CD4-positive, alpha-beta T cell treated with Interferon alpha-2 for 1 hour (primary cell): ENCODE measurements at regions not wholly inside any gene's neighbourhood (a gene's known extent, or its start where the extent isn't known, plus 50 kb on each side); places are given as distances from the start of the nearest gene placed in this dataset.

Experiments
- DNase-seq, 2 donors: peaks; one replicate each; pipeline ENCODE4 v3.0.0-alpha.2; 2020 to 2022

GRCh38 chr5:4243479-4244264 is 648.0 kb downstream of the IRX1 start:
- DNase-seq = no peak

DNA sequence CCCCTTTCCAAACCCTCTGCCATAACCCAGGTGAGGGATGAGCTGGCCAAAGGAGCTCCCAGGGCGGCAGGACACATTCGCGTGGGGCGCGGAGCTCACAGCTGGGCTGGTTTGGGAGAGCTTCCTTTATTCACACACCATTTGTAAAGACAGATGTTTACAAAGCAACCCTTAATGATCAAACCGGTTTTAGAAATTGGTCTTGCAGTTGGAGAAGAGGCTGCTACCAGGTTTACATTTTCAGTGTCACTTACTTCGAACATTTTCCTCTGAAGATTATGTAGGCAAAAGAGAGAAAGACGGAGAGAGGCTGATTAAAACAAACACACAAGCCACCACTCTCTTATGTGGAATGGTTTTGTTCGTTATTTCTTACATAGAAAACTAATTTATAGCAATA is 648.7 kb downstream of the IRX1 start:
- no peak for DNase-seq

GRCh38 chr5:4245076-4245475 is 649.4 kb downstream of the IRX1 start:
- no peak for DNase-seq

- DNase-seq = no peak
Measured at GRCh38 chr5:4245511-4245910, 649.9 kb downstream of the IRX1 start.

DNA sequence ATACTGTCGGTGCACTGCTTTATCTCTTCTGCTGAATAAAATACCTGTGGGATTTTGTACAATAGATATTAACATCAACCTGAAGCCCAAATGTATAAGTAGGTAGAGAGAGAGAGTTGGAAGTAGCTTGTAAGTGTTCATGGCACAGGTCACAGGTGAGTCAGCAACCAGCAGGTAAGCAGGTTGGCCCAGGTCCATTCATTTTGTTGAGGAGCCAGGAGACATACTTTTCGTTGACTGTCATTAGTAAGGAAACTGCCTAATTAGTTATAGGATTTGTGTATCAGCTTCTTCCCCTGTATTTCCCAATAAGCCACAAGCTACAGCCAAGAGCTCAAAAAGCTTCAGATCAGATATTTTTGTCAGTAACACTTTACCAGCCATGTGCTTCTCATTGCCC is 650.8 kb downstream of the IRX1 start:
- no peak for DNase-seq

GRCh38 chr5:4250254-4250653 is 654.6 kb downstream of the IRX1 start:
- DNase-seq = no peak

DNA sequence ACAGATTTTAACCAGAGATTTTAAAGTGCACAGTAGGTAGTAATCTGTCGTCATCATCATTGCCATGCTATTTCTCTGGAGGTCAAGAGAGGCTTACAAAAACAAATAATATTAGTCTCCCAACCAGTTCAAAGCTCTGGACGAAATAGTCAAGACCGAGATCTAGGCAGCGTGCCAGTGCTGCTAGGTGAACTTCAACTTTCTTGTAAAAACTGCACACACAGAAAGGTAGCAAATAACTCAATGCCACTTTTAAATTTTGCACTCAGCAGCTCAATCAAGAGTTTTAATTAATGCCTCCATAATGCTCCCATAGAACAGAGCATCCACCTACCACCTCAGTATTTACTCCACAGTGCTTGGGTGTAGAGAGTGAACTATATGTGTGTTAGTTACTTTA is 656.8 kb downstream of the IRX1 start:
- no peak for DNase-seq

GRCh38 chr5:4254736-4255135 is 659.1 kb downstream of the IRX1 start:
- DNase-seq = no peak

- no peak for DNase-seq
Measured at GRCh38 chr5:4255441-4255840, 659.8 kb downstream of the IRX1 start.

GRCh38 chr5:4258170-4258569 is 662.5 kb downstream of the IRX1 start:
- no peak for DNase-seq

DNA sequence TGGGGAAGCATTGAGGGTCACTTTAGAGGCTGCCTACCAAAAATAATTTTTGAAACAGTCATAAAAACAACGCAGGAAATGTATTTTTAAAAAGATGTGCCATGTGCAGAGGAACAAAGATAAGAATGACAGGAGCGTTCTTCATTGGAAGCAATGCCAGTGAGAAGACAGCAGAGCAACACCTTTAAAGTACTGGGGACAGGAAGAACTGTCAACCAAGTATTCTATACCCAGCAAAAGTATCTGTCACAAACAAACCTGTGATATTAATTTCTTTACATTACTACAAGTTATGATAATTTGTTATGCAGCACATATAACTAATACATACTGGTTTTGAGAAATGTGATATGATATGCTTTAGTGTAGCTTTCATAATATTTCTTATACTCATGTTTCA is 675.6 kb downstream of the IRX1 start:
- DNase-seq = no peak

GRCh38 chr5:4275232-4275631 is 679.6 kb downstream of the IRX1 start:
- DNase-seq = no peak

GRCh38 chr5:4294878-4295277 is 699.2 kb downstream of the IRX1 start:
- no peak for DNase-seq

- no peak for DNase-seq
Measured at GRCh38 chr5:4295663-4296339, 700.2 kb downstream of the IRX1 start.

GRCh38 chr5:4306057-4306456 is 710.4 kb downstream of the IRX1 start:
- DNase-seq = no peak

DNA sequence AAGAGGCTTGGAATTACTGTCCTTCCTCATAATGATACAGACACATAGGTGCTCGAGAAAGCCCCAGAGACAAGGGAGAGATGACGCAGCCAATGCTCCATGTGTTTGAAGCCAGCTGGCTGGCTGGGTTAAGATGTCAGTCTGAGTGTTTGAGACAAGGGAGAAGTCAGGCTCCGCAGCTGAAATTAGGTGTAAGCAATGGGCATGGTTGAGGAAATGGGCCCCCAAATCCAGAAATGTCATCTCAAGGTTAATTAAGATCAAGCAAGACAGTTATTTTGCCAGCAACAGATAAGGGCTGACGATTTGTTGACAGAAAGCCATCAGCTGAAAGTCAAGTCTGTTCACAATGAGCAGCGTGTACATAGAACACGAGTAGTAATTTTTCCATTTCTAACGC is 713.4 kb downstream of the IRX1 start:
- no peak for DNase-seq

DNA sequence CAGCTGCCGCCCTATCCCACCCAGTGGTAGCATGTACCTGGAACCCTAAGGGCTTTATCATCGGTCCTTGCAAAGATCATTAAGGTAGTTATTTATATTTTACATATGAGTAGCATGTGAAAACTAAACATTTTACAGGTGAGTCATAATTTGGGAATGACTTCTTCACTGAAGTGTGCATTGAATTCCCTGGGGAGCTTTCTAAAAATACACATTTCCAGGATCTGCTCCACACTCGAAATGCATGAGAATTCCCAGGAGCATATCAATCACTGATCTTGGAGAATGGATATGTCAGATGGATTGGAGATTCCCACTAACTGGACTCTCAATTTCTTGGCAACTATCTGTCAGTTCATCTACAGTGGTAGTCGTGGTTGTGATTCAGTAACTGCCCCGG is 717.5 kb downstream of the IRX1 start:
- DNase-seq = no peak

DNA sequence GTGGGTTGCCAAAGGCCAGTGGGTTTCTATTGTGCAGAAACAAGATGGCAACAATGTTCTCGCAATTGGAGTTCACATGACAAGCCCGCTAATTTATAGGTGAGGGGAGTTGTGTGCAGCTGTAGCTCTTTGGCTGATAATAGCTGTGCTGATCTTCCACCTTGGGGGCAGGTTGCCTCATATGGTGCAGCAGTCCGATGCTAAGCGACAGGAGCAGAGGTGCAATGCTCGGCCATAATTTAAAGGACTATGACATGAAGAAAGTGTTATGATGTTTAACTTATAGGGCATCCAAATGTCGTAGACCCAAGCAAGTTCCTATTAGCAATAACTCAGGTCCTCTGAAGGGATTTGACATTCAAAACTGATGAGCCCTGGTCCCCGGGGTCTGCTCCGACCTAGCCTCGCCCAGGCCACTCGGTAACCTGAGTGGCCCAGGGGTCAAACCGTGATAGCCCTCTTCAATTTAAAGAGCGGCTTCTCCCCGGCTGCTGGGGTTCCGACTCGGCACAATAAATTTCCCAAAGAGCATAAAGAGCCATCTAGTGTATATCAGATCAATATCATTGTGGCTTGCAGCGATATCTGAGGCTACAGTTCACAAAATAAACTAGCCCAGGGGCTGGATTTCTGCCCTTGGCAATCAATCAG is 724.0 kb downstream of the IRX1 start:
- no peak for DNase-seq

DNA sequence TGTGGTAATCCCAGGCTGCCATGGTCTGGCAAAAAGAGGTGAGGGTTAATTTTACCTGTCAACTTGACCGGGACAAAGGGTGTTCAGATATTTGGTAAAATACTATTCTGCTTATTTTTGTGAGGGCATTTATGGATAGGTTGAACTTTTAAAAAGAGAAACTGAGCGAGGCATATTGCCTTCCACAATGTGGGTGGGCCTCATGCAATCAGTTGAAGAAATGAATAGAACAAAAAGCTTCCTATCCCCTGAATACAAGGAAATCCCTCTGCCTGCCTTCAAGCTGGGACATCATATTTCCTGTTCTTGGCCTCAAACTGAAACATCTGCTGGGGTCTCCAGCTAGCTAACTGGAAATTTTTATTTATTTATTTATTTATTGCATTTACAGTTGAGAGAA is 734.7 kb downstream of the IRX1 start:
- no peak for DNase-seq

DNA sequence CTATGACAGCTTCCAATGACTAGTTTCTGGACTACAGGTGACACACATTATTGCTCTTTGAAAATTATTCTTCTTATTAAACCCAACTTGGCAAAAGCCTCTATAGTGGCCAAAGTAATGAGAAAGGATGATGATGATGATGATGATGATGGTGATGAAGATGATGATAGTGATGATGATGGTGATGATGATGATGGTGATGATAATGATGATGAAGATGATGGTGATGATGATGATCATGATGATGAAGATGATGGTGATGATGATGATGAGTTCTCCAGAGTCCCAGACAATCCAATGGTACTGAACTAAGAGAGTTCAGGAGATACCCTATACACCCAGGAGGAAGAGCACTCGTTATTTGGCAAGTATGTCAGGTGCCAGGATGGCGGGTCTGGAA is 739.4 kb downstream of the IRX1 start:
- no peak for DNase-seq

- DNase-seq = no peak
Measured at GRCh38 chr5:4337519-4337918, 741.9 kb downstream of the IRX1 start.

DNA sequence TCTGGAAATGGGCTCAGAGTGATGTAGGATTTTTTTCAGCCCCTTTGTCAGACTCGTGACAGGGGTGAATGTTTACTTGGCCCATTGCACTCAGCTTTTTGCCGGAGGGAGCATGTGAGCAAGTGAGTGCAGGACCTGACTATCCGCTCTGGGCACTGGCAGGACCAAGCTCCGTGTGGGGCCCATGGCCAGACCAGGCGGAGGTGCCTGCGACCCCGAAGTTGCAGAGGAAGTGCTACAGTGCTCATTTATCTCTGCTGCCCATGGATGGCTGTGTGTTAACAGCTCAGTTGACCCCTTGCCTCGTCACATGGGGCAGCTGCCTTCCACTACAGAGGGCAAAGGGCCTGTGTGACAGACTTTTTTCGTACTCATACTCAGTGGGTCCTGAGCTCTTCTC is 744.3 kb downstream of the IRX1 start:
- no peak for DNase-seq

GRCh38 chr5:4345850-4346249 is 750.2 kb downstream of the IRX1 start:
- no peak for DNase-seq

DNA sequence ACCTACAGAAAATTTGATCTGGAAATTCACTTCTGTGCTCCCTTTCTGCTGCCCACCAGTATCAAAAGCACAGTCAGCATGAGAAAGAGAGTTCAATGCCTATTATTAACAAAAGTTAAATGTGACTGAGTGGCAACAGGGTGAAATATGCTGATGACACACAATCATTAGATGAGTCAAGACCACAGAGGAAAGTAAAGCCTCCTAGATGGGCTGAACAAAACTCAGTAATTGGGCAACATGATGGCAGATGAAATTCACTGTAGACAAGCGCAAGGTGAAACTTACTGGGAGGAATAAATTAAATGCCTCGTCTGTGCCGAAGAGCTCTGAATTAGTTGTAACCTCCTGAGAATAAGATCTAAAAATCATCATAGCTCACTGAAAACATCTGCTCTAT is 752.8 kb downstream of the IRX1 start:
- DNase-seq = no peak
